ENCODE measurements at regions not wholly inside any gene's neighbourhood (a gene's known extent, or its start where the extent isn't known, plus 50 kb on each side); places are given as distances from the start of the nearest gene placed in this dataset.

DNA sequence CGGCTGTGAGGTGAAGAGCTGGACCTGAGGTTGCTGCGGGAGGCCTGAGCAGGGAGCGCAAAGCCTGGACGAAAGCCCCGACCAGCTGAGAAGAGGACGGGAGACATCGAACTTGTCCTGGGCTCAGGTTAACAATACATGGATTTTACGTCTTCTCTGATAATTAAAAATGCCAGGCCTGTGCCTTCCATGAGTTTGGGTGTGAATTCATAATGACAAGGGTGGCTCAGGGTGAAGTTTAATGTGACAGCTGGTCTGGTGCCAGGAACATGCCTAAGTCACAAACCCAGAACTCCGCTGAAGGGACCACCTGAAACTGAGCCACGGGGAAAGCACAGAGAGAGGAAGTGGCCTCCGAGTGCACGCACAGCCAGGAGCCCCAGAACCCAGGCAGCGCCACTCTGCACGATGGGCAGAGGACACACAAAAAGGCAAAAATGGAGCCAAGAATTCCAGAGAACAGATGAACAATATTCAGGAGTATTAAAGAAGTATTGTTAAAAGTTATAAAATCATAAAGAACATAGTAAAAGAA is 150.1 kb upstream of the RPS6KA2 start:
- no peaks in the 10 kb centered on the region for H3K79me1 ChIP-seq (ENCODE audit: insufficient read depth, low read depth, low read length, poor library complexity, severe bottlenecking)
- no peak overlapping the region for H3K27ac ChIP-seq (ENCODE audit: insufficient read length, low read depth, low read length)
- no peak overlapping the region for H3K56ac ChIP-seq (ENCODE audit: insufficient read length, low read depth, low read length)
- H3K4me1 ChIP-seq (ENCODE audit: insufficient read depth, low read length): no peaks in the 10 kb centered on the region
- no peak overlapping the region for H4K91ac ChIP-seq (ENCODE audit: insufficient read length, low read depth, low read length)
- no peak overlapping the region for H2BK20ac ChIP-seq (ENCODE audit: low read depth, low read length, poor library complexity, severe bottlenecking)
- no peak overlapping the region for H3K4me2 ChIP-seq (ENCODE audit: insufficient read depth, insufficient read length, low read length)
- no peak overlapping the region for H3K18ac ChIP-seq (ENCODE audit: insufficient read length, low read depth, low read length)
- H2AK5ac ChIP-seq (ENCODE audit: insufficient read length, low read length): no peak overlapping the region
- H2BK12ac ChIP-seq (ENCODE audit: insufficient read length, low read depth, low read length): no peak overlapping the region
- H3K27me3 Mint-ChIP-seq (ENCODE audit: low read depth): no peaks in the 10 kb centered on the region; the same call in 1 of the 2 replicates
- H3K4me1 Mint-ChIP-seq: peaks cover 11 to 13% of the 10 kb centered on the region in 2 experiments
- WGBS (ENCODE audit: extremely low coverage, insufficient read length, low lambda C conversion rate): no CpG with 5 or more reads among the region's 14 CpGs
- no peak overlapping the region for H3T11ph ChIP-seq (ENCODE audit: low read length)
- no peak for DNase-seq
- H3K79me2 ChIP-seq (ENCODE audit: insufficient read depth, low read length): no peaks in the 10 kb centered on the region
- H4K5ac ChIP-seq (ENCODE audit: insufficient read length, low read depth, low read length): no peak overlapping the region
- H3K9ac ChIP-seq (ENCODE audit: extremely low read depth, insufficient read length, low read length): no peak overlapping the region
- no peak overlapping the region for H3K23ac ChIP-seq (ENCODE audit: insufficient read length, low read depth, low read length)
- no peak overlapping the region for H3K14ac ChIP-seq (ENCODE audit: insufficient read depth, low read length)
- no peak overlapping the region for H3K4me3 Mint-ChIP-seq
- H3K9me3 ChIP-seq (ENCODE audit: control insufficient read depth, low read depth, low read length): no peaks in the 10 kb centered on the region
- H3K27ac Mint-ChIP-seq: no peak overlapping the region; a peak in 1 of 7 replicates
- no peaks in the 10 kb centered on the region; a peak in 1 of 7 replicates for H3K36me3 Mint-ChIP-seq (ENCODE audit: insufficient read depth in 1 of 3, low read depth in 3 of 3)
- no peaks in the 10 kb centered on the region for H4K20me1 ChIP-seq (ENCODE audit: control insufficient read depth, insufficient read depth, insufficient read length)
- H2BK15ac ChIP-seq (ENCODE audit: low read depth, low read length): no peak overlapping the region
- H4K8ac ChIP-seq (replicated peaks; ENCODE audit: insufficient read length, low read depth, low read length): no peak overlapping the region
- H2BK5ac ChIP-seq (ENCODE audit: insufficient read length, low read length): no peak overlapping the region
- H3K4ac ChIP-seq (ENCODE audit: low read depth, low read length): no peak overlapping the region
- no peak overlapping the region for H2AFZ ChIP-seq (ENCODE audit: low read length)
- TF ChIP-seq, protein P1, sequence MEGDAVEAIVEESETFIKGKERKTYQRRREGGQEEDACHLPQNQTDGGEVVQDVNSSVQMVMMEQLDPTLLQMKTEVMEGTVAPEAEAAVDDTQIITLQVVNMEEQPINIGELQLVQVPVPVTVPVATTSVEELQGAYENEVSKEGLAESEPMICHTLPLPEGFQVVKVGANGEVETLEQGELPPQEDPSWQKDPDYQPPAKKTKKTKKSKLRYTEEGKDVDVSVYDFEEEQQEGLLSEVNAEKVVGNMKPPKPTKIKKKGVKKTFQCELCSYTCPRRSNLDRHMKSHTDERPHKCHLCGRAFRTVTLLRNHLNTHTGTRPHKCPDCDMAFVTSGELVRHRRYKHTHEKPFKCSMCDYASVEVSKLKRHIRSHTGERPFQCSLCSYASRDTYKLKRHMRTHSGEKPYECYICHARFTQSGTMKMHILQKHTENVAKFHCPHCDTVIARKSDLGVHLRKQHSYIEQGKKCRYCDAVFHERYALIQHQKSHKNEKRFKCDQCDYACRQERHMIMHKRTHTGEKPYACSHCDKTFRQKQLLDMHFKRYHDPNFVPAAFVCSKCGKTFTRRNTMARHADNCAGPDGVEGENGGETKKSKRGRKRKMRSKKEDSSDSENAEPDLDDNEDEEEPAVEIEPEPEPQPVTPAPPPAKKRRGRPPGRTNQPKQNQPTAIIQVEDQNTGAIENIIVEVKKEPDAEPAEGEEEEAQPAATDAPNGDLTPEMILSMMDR (conservative IDR thresholded peaks at IDR 0.05): no peak
- H3K9me3 Mint-ChIP-seq: no peaks in the 10 kb centered on the region
- no peaks in the 10 kb centered on the region for H3K27me3 ChIP-seq (ENCODE audit: insufficient read depth, low read length)
- H2BK120ac ChIP-seq (ENCODE audit: low read depth, low read length, poor library complexity, severe bottlenecking): no peak overlapping the region
- H3K23me2 ChIP-seq (ENCODE audit: insufficient read length, low read depth, low read length, poor library complexity, severe bottlenecking): no peaks in the 10 kb centered on the region

Data from H9 (cell line).